Adrenal gland (tissue), 9 donors: ENCODE measurements at regions not wholly inside any gene's neighbourhood (a gene's known extent, or its start where the extent isn't known, plus 50 kb on each side); places are given as distances from the start of the nearest gene placed in this dataset.

Source experiments
- DNase-seq, 7 donors: peaks; one replicate each; pipeline ENCODE4 v3.0.0-alpha.2; 2019 to 2020
- H3K27ac ChIP-seq, 5 donors: fragments of 200-600 bp; sonication (generic) in 4 of 5; 1 replicate in 3 of 5; 2 replicates in 2 of 5; pipeline versions ENCODE4 v1.5.1 to v1.8.0; 2016 to 2020; ENCODE audit warnings: mild to moderate bottlenecking in 1 of 5
- H3K27me3 ChIP-seq: fragments of 200-600 bp; 2 replicates; pipeline ENCODE4 v1.8.0; 2021
- H3K36me3 ChIP-seq, 2 donors: fragments of 200-600 bp; replicated peaks in 1 of 2; 1 replicate in 1 of 2; 2 replicates in 1 of 2; pipeline versions ENCODE4 v1.5.1 to v1.8.0; 2018 to 2022
- H3K4me1 ChIP-seq, 2 donors: fragments of 200-600 bp; replicated peaks in 1 of 2; 1 replicate in 1 of 2; 2 replicates in 1 of 2; pipeline versions ENCODE4 v1.5.1 to v1.8.0; 2018 to 2021
- H3K4me3 ChIP-seq, 4 donors: fragments of 200-600 bp; sonication (generic) in 3 of 4; one replicate each; pipeline ENCODE4 v1.5.1; 2016 to 2018
- H3K9me3 ChIP-seq, 3 donors: fragments of 200-600 bp; sonication (generic) in 1 of 3; replicated peaks in 1 of 3; 1 replicate in 2 of 3; 2 replicates in 1 of 3; pipeline versions ENCODE4 v1.5.1 to v1.8.0; 2016 to 2021
- POLR2A ChIP-seq, 2 donors: fragments of 450-650 bp; IDR thresholded peaks; one replicate each; pipeline ENCODE4 v1.6.1; 2017; ENCODE audit warnings: antibody characterized with exemption in 2 of 2, mild to moderate bottlenecking in 2 of 2, moderate library complexity in 1 of 2
- WGBS, 4 donors: extraction: QIAGEN DNeasy Blood & Tissue Kit in 2 of 4; methylation state at CpG; one replicate each; pipeline versions ENCODE4 v1.1.5 to v1.1.7; 2013 to 2017; 5-methylcytosine and 5-hydroxymethylcytosine counted together
- intact Hi-C, 2 donors: fragments of 100-400 bp; cut with DNase I; formaldehyde crosslinking; loops; one replicate each; pipeline versions ENCODE4 v1.14.1 to v1.15.0; 2022 to 2023
- TF ChIP-seq, protein P1 (sequence below), 6 experiments: fragments of 450-650 bp in 4 of 6; fragments of 200-600 bp in 2 of 6; sonication (generic) in 1 of 6; IDR thresholded peaks; 1 replicate in 5 of 6; 2 replicates in 1 of 6; pipeline versions ENCODE4 v1.5.1 to v1.8.0; 2016 to 2021; ENCODE audit warnings: antibody characterized with exemption in 6 of 6, mild to moderate bottlenecking in 2 of 6, moderate library complexity in 1 of 6
- donor health status: healthy with polysubstance abuse.
- donor health status: Bipolar disorder and iron deficiency.
- donor health status: DM: yes; HTN: yes; CAD: no.
- donor health status: DM: no; HTN: no; CAD: no.
- donor health status: DM: no; HTN: no; CAD: no.

DNA sequence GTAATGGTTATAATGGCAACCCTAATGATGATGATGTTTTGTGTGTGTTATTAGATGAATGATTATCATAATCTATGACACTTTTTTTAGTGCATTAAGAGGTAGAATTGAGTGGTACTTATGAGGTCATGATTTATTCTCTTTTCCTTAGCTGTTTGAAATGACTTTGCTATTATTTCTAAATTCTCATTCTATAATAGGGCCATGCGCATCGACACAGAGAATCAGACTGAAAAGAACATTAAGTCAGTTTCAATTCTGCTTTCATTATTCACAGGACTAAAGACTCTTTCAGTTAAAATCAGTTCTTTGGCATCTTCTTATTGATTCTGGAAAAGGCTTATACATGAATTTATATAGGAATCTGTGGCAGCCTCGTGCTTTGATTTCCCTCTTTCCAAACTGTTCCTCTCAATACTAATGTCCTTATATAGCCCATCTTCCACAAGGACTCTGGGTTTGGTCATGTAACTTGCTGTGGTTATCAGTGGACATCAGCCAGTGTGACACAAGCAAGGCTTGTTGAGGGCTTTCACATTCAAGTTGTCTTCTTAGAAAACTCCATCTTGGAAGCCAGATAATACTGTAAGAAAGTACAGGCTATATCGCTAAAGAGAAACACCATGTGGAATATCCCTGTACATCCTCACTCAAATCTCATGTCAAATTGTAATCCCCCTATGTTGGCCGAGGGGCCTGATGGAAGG lies 140.3 kb upstream of the CHD1 start:
- Histone ChIP-seq H3K27ac (no peak overlapping the region), H3K36me3 (no peaks in the 10 kb centered on the region), H3K27me3 (no peaks in the 10 kb centered on the region), H3K9me3 (no peaks in the 10 kb centered on the region), H3K4me1 (no peaks in the 10 kb centered on the region), H3K4me3 (no peak overlapping the region)
- intact Hi-C loops: no loop called here
- DNase-seq: no peak
- WGBS, 4 donors: 83 to 87% (median 86%) methylated on average over 5 of the region's 5 CpGs
- TF ChIP-seq, protein P1, sequence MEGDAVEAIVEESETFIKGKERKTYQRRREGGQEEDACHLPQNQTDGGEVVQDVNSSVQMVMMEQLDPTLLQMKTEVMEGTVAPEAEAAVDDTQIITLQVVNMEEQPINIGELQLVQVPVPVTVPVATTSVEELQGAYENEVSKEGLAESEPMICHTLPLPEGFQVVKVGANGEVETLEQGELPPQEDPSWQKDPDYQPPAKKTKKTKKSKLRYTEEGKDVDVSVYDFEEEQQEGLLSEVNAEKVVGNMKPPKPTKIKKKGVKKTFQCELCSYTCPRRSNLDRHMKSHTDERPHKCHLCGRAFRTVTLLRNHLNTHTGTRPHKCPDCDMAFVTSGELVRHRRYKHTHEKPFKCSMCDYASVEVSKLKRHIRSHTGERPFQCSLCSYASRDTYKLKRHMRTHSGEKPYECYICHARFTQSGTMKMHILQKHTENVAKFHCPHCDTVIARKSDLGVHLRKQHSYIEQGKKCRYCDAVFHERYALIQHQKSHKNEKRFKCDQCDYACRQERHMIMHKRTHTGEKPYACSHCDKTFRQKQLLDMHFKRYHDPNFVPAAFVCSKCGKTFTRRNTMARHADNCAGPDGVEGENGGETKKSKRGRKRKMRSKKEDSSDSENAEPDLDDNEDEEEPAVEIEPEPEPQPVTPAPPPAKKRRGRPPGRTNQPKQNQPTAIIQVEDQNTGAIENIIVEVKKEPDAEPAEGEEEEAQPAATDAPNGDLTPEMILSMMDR (IDR thresholded peaks at IDR 0.05): no peak
- TF ChIP-seq POLR2A (IDR thresholded peaks at IDR 0.05): no peak

DNA sequence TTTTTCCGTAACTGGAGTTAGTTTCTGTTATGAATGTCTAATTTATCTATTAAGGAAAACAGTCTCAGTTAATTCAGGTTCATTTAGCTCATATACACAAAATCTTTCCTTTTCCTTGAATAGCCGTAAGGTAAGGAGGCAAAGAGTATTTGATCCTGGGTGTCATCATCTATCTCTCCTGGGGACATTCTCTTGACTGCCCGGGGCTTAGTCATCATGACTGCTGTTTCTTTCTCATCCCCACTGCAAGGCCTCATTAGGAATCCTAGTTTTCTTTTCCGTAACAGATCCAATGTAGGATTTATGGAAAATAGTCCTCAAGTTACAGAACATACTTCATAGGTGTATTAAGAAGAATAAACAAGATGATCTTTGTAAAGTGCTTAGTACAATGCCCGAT lies 134.9 kb upstream of the CHD1 start:
- TF ChIP-seq POLR2A (IDR thresholded peaks at IDR 0.05): no peak
- TF ChIP-seq, protein P1 (IDR thresholded peaks at IDR 0.05): no peak
- 87 to 96% (median 92%) methylated on average over 5 of the region's 5 CpGs for WGBS, 4 donors
- Histone ChIP-seq H3K4me3 (no peak overlapping the region), H3K36me3 (no peaks in the 10 kb centered on the region), H3K27ac (no peak overlapping the region), H3K27me3 (no peaks in the 10 kb centered on the region), H3K9me3 (no peaks in the 10 kb centered on the region), H3K4me1 (no peaks in the 10 kb centered on the region)
- intact Hi-C loops: no loop called here
- no peak for DNase-seq

DNA sequence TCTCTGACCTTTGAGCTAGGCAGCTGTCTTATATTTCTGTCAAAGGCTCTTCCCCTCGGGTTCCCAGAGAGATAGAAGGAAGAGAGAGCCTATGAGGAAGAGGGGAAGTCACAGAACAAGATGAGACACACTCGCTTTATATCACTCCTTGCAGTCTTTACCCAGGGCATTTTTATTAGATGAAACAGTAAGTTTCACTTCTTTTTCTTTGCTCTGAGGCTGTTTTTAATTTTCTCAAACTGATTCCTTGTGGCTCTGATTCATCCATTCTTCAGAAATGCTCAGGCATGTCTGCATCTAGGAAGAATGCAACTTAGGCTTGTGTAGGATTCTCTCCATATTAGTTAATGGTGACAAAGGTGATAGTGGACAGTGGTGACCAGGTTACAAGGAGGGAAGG lies 132.9 kb upstream of the CHD1 start:
- Histone ChIP-seq H3K36me3 (no peaks in the 10 kb centered on the region), H3K4me1 (no peaks in the 10 kb centered on the region), H3K9me3 (no peaks in the 10 kb centered on the region), H3K27ac (no peak overlapping the region), H3K4me3 (no peak overlapping the region), H3K27me3 (no peaks in the 10 kb centered on the region)
- WGBS, 4 donors: 24 to 33% (median 28%) methylated on average over 2 of the region's 2 CpGs
- no peak for TF ChIP-seq POLR2A (IDR thresholded peaks at IDR 0.05)
- TF ChIP-seq, protein P1 (IDR thresholded peaks at IDR 0.05): no peak
- DNase-seq: no peak
- intact Hi-C loops: no loop called here

DNA sequence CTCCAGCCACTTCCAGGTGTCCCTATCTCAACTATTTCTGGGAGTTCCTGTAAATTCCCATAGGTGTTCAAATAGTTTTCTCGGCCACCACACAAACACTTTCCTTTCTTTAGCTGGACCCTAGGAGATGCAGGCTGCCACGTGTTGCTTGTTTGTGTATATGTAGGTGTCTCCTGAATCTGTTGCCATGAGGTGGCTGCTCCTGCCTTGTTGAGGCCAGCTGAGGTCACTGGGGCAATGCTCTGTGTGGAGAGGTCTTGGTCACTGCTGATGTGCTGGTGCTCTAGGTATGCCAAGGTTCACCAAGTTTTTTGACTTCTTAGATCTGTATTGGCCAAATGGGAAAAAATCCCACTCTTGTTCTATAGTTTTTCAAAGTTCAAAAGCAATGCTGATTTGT lies 132.5 kb upstream of the CHD1 start:
- 37 to 72% (median 53%) methylated on average over 2 of the region's 2 CpGs for WGBS, 4 donors
- TF ChIP-seq, protein P1 (IDR thresholded peaks at IDR 0.05): no peak
- no peak for TF ChIP-seq POLR2A (IDR thresholded peaks at IDR 0.05)
- H3K27me3 ChIP-seq: no peaks in the 10 kb centered on the region
- H3K4me1 ChIP-seq: no peaks in the 10 kb centered on the region
- intact Hi-C loops: no loop called here
- H3K9me3 ChIP-seq: no peaks in the 10 kb centered on the region
- no peaks in the 10 kb centered on the region for H3K36me3 ChIP-seq
- H3K4me3 ChIP-seq: no peak overlapping the region
- no peak for DNase-seq
- no peak overlapping the region for H3K27ac ChIP-seq
